HepG2 (cell line): ENCODE measurements at regions not wholly inside any gene's neighbourhood (a gene's known extent, or its start where the extent isn't known, plus 50 kb on each side); places are given as distances from the start of the nearest gene placed in this dataset.
A peak's percentile ranks its signal among the peaks of the same experiment; 100 is the strongest.

Experiments
- ATAC-seq: fragments of 200-7000 bp; cut with Tn5 transposase; 3 replicates; pipeline ENCODE4 v1.9.1; 2020; ENCODE audit warnings: mild to moderate bottlenecking, moderate library complexity
- BruUV-seq: library from RNA; stranded (reverse); fragments of 400-500 nt; replicated peaks from 2 replicates; lab custom pipeline; 2021; lab: Mats Ljungman, UMichigan
- CTCF ChIA-PET: fragments of 300-600 bp; formaldehyde crosslinking; extraction: SDS; loops from one replicate; lab custom pipeline; 2021; ENCODE audit warnings: low total read pairs, inconsistent platforms, low intra/inter-chr PET ratio; lab: Yijun Ruan, JAX
- POLR2A ChIA-PET: fragments of 350-600 bp; sonication (Branson Sonifier 250); formaldehyde crosslinking; loops from one replicate; lab custom pipeline; 2020; ENCODE audit warnings: antibody characterized with exemption, inconsistent platforms; lab: Yijun Ruan, JAX
- DNase-seq: peaks from one replicate; pipeline ENCODE4 v3.0.0-alpha.2; 2015; ENCODE audit warnings: low spot score
- FAIRE-seq: peaks from 3 replicates; lab custom pipeline; 2011; peaks lifted over from hg19 to GRCh38; lab: Jason Lieb, UNC
- H2AFZ ChIP-seq: one replicate; pipeline ENCODE4 v1.6.1; 2011; ENCODE audit warnings: low read length, inconsistent platforms
- H3K27ac ChIP-seq: fragments of 300-600 bp; 3 replicates; pipeline ENCODE4 v1.8.0; 2011; ENCODE audit warnings: mixed run types, mild to moderate bottlenecking, mixed read lengths, low read length, inconsistent platforms; ENCODE audit not compliant: insufficient read depth; ENCODE audit errors: extremely low read length
- H3K27me3 ChIP-seq, 2 experiments: fragments of 200-600 bp in 1 of 2; 2 replicates in 1 of 2; 3 replicates in 1 of 2; pipeline versions ENCODE4 v1.6.0 to v1.8.0; 2011; ENCODE audit warnings: low read length in 2 of 2, mild to moderate bottlenecking in 2 of 2, moderate library complexity in 2 of 2, inconsistent platforms in 1 of 2; ENCODE audit not compliant: insufficient read depth in 2 of 2, control insufficient read depth in 1 of 2
- H3K36me3 ChIP-seq, 2 experiments: fragments of 200-600 bp in 1 of 2; replicated peaks in 1 of 2; 2 replicates in 1 of 2; 3 replicates in 1 of 2; pipeline versions ENCODE4 v1.5.1 to v1.8.0; 2011; ENCODE audit warnings: low read length in 2 of 2, inconsistent platforms in 1 of 2; ENCODE audit not compliant: insufficient read depth in 2 of 2, control insufficient read depth in 1 of 2
- H3K4me1 ChIP-seq: 2 replicates; pipeline ENCODE4 v1.5.1; 2012; ENCODE audit warnings: low read length, inconsistent platforms; ENCODE audit not compliant: insufficient read depth
- H3K4me2 ChIP-seq: 2 replicates; pipeline ENCODE4 v1.6.0; 2011; ENCODE audit warnings: low read depth, low read length, inconsistent platforms
- H3K4me3 ChIP-seq, 3 experiments: fragments of 200-600 bp in 1 of 3; sonication (generic), shearing (Covaris generic) in 1 of 3; replicated peaks in 1 of 3; 2 replicates each; pipeline ENCODE4 v1.5.1; 2011 to 2016; ENCODE audit warnings: low read length in 3 of 3, inconsistent platforms in 2 of 3, low read depth in 2 of 3, mild to moderate bottlenecking in 2 of 3, control low read depth in 1 of 3, mixed read lengths in 1 of 3; ENCODE audit not compliant: insufficient read depth in 1 of 3
- H3K79me2 ChIP-seq: one replicate; pipeline ENCODE4 v1.6.1; 2011; ENCODE audit warnings: low read length, inconsistent platforms; ENCODE audit not compliant: insufficient read depth
- H3K9ac ChIP-seq: 2 replicates; pipeline ENCODE4 v1.6.0; 2011; ENCODE audit warnings: mild to moderate bottlenecking, low read depth, low read length, inconsistent platforms; ENCODE audit not compliant: insufficient read depth
- H3K9me3 ChIP-seq: 2 replicates; pipeline ENCODE4 v1.5.1; 2012; ENCODE audit warnings: mild to moderate bottlenecking, low read length
- H4K20me1 ChIP-seq: 2 replicates; pipeline ENCODE4 v1.6.0; 2011; ENCODE audit warnings: inconsistent platforms, mild to moderate bottlenecking, low read length, moderate library complexity; ENCODE audit not compliant: insufficient read depth
- DNMT1 ChIP-seq: sonication (generic); formaldehyde crosslinking; IDR thresholded peaks from 2 replicates; pipeline ENCODE4 v1.5.1; 2020; ENCODE audit warnings: mild to moderate bottlenecking, missing genetic modification reagents
- HCFC1 ChIP-seq: fragments of 150-350 bp; IDR thresholded peaks from 2 replicates; pipeline ENCODE4 v1.6.1; 2014; ENCODE audit warnings: low read depth, low read length
- MAFK ChIP-seq, 2 experiments: IDR thresholded peaks in 1 of 2; conservative IDR thresholded peaks in 1 of 2; 2 replicates each; pipeline ENCODE4 v1.6.1; 2011; ENCODE audit warnings: improper control_type of control experiment in 2 of 2, low read length in 2 of 2
- NBN ChIP-seq: fragments of 450-650 bp; conservative IDR thresholded peaks from 2 replicates; pipeline ENCODE4 v1.6.1; 2017
- RFXANK ChIP-seq: IDR thresholded peaks from 2 replicates; pipeline ENCODE4 v1.6.1; 2016
- U2AF1 ChIP-seq: fragments of 200-400 bp; formaldehyde crosslinking; optimal IDR thresholded peaks from 2 replicates; pipeline ENCODE3; 2017; ENCODE audit warnings: mild to moderate bottlenecking, low read depth, low read length
- ZNF101 ChIP-seq: sonication (generic); formaldehyde crosslinking; IDR thresholded peaks from 2 replicates; pipeline ENCODE4 v1.4.0; 2020; ENCODE audit warnings: mild to moderate bottlenecking, low read depth, missing genetic modification reagents, borderline replicate concordance
- ZNF282 ChIP-seq: fragments of 450-650 bp; IDR thresholded peaks from 2 replicates; pipeline ENCODE4 v1.6.1; 2018; ENCODE audit not compliant: partially characterized antibody
- ZNF660 ChIP-seq: sonication (generic); formaldehyde crosslinking; IDR thresholded peaks from 2 replicates; pipeline ENCODE4 v1.5.1; 2020; ENCODE audit warnings: mild to moderate bottlenecking, low read depth, missing genetic modification reagents, borderline replicate concordance
- ZNF709 ChIP-seq: sonication (generic); formaldehyde crosslinking; IDR thresholded peaks from 2 replicates; pipeline ENCODE4 v1.5.0; 2020; ENCODE audit warnings: mild to moderate bottlenecking, missing genetic modification reagents
- ZNF761 ChIP-seq: sonication (generic); formaldehyde crosslinking; conservative IDR thresholded peaks from 2 replicates; pipeline ENCODE4 v1.4.0; 2020; ENCODE audit warnings: mild to moderate bottlenecking, missing genetic modification reagents
- ZSCAN22 ChIP-seq: sonication (generic); formaldehyde crosslinking; IDR thresholded peaks from 2 replicates; pipeline ENCODE4 v1.4.0; 2020; ENCODE audit warnings: mild to moderate bottlenecking, missing genetic modification reagents
- ZSCAN25 ChIP-seq: sonication (generic); formaldehyde crosslinking; IDR thresholded peaks from 2 replicates; pipeline ENCODE4 v1.8.0; 2022; ENCODE audit warnings: mild to moderate bottlenecking, missing genetic modification reagents
- WGBS: methylation state at CpG from one replicate; pipeline ENCODE4 v1.1.6; 2017; ENCODE audit warnings: low lambda C conversion rate; 5-methylcytosine and 5-hydroxymethylcytosine counted together
- in situ Hi-C: cut with HindIII; loops from 2 replicates; pipeline ENCODE4 v1.10.0; 2017; ENCODE audit warnings: low pct_unique_long_range_greater_than_20kb; ENCODE audit not compliant: extremely low pct_ligation_motif_present
- intact Hi-C: fragments of 100-400 bp; cut with micrococcal nuclease; formaldehyde crosslinking; loops from one replicate; pipeline ENCODE4 v1.10.0; 2022; ENCODE audit not compliant: unreplicated experiment

DNA sequence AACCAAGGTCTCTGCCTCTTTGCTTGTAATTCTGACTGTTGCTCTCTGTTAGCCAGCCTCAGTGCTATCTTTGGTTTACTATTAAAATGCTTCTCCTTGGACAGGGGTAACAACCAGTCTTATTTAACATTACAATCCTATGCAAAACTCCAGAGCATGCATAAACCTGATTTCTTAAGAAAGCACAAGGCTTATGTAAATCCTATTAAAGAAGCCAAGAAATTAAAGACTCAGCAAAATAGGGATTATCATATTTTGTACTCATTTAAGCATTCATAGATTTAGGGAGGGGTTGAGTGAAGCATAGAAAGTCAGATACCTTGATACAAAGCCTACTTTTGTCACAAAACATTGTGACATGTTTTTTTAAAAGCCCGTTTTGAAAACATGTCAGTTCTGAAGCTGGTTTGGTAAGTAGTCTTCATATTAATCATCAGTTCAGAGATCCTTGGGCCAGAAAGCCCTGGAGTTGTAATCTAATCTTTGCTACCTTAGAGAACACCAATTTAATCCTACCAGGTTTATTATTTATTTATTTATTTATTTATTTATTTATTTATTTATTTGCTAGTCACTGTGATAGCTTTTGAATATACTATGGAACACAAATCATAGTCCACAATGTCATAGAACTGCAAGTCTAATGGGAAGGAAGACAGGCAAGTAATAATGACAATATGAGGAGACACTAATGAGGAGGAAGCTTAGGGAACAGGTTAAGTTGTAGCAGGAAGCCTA is 158.0 kb upstream of the HNMT start:
- no peak for FAIRE-seq
- H3K9ac ChIP-seq, result no peak overlapping the region
- POLR2A ChIA-PET, result no interaction called here

DNA sequence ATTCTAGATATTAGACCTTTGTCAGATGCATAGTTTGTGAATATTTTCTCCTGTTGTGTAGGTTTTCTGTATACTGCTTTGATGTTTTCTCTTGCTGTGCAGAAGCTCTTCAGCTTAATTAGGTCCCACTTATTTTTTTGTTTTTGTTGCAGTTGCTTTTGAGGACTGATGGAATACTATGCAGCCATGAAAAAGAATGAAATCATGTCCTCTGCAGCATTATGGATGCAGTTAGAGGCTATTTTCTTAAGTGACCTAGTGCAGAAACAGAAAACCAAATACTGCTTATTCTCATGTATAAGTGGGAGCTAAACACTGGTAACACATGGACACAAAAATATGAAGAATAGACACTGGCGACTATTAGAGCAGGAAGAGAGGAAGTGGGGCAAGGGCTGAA is 155.0 kb upstream of the HNMT start:
- CTCF ChIA-PET, result no interaction called here
- H3K9ac ChIP-seq, result no peak overlapping the region
- H3K27me3 ChIP-seq, result no peaks in the 10 kb centered on the region; a peak in 1 of 5 replicates
- H3K4me1 ChIP-seq, result no peaks in the 10 kb centered on the region
- BruUV-seq, result no TSS peak
- no peak for TF ChIP-seq ZSCAN22 (CRISPR knock-in tag)
- TF ChIP-seq DNMT1, result no peak
- TF ChIP-seq HCFC1, result no peak
- TF ChIP-seq ZNF709 (CRISPR knock-in tag), result no peak
- no peak for TF ChIP-seq U2AF1
- TF ChIP-seq RFXANK, result no peak
- TF ChIP-seq NBN, result no peak
- TF ChIP-seq ZNF660 (CRISPR knock-in tag), result no peak
- TF ChIP-seq ZNF761 (CRISPR knock-in tag), result no peak
- TF ChIP-seq ZSCAN25 (CRISPR knock-in tag), result no peak
- TF ChIP-seq ZNF101 (CRISPR knock-in tag), result no peak
- no peaks in the 10 kb centered on the region for H3K9me3 ChIP-seq
- H3K79me2 ChIP-seq, result no peaks in the 10 kb centered on the region
- H2AFZ ChIP-seq, result no peak overlapping the region
- H4K20me1 ChIP-seq, result no peaks in the 10 kb centered on the region
- no peak overlapping the region for H3K4me2 ChIP-seq
- H3K4me3 ChIP-seq, result no peak overlapping the region
- no peak overlapping the region for H3K27ac ChIP-seq
- no peak for FAIRE-seq
- intact Hi-C loops, result no loop called here
- POLR2A ChIA-PET, result no interaction called here
- DNase-seq, result no peak
- WGBS, result 0% methylated on average over 1 of the region's 1 CpG
- ATAC-seq, result no peak
- in situ Hi-C loops, result no loop called here
- no peaks in the 10 kb centered on the region for H3K36me3 ChIP-seq

More for the DNA sequence above, 158.0 kb upstream of the HNMT start:
- in situ Hi-C loops (no loop called here), intact Hi-C loops (no loop called here)
- 0% methylated on average over 1 of the region's 1 CpG for WGBS
- no peak for ATAC-seq
- Histone ChIP-seq H4K20me1 (no peaks in the 10 kb centered on the region), H3K4me3 (no peak overlapping the region), H2AFZ (no peak overlapping the region), H3K27me3 (no peaks in the 10 kb centered on the region), H3K9me3 (no peaks in the 10 kb centered on the region), H3K4me2 (no peak overlapping the region), H3K36me3 (no peaks in the 10 kb centered on the region), H3K79me2 (no peaks in the 10 kb centered on the region), H3K4me1 (no peaks in the 10 kb centered on the region), H3K27ac (no peak overlapping the region)
- BruUV-seq, result no TSS peak
- DNase-seq, result no peak
- CTCF ChIA-PET, result no interaction called here
- no peak for TF ChIP-seq ZNF282
- TF ChIP-seq MAFK (conservative IDR thresholded peaks at IDR 0.05 in 1 of 2, IDR thresholded peaks at IDR 0.05 in 1 of 2; ENCODE audit: low read length in 2 of 2), result peak; percentile 61 to 72
